ENCODE measurements at regions not wholly inside any gene's neighbourhood (a gene's known extent, or its start where the extent isn't known, plus 50 kb on each side); places are given as distances from the start of the nearest gene placed in this dataset.

DNA sequence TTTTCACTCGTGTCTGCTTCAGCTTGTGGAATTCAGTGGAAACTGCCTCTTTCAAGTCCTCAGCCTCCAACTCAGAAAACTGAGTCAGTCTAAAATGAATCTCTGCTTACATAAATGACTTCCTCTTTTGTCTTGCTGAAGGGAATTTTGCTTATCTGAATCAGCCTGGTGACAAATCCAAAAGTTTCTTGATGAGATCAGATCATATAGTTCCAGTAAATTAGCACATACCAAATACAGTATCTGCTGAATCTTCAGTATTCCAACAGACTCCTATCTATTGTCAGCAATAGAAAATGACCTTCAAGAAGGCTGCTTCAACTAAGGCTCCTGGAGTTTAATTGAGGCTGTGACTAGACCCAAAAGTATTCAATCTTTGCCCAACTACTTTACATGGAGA is 290.0 kb downstream of the MZT1 start:
- DNase-seq = peak; percentile 17 to 70 (median 48)

DNA sequence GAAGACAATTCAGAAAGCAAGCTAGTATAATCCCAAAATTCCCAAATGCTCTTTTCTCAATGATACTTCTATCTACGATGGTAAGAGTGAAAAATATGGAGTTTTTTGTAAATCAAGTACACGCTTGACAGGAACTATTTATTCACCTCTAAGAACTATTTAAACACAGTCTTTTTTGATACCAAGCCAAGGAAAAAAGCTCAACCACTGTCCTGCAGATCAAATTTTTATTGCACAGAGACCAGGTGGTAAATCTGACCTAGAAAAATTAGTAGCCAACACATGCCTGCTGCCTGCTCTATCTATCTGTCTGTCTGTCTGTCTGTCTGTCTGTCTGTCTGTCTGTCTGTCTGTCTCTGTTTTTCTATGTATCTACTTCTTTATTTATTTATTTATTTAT is 292.2 kb downstream of the MZT1 start:
- no peak for DNase-seq

GRCh38 chr13:72431981-72432682 is 295.3 kb downstream of the MZT1 start:
- peak in 1 of 4 experiments; percentile 9 for DNase-seq

GRCh38 chr13:72430923-72431322 is 296.5 kb downstream of the MZT1 start:
- no peak for DNase-seq

GRCh38 chr13:72427757-72428528 is 299.5 kb downstream of the MZT1 start:
- no peak for DNase-seq

GRCh38 chr13:72424059-72424458 is 303.4 kb downstream of the MZT1 start:
- no peak for DNase-seq

- DNase-seq = no peak
These were observed 311.6 kb downstream of the MZT1 start for GRCh38 chr13:72415817-72416216.

DNA sequence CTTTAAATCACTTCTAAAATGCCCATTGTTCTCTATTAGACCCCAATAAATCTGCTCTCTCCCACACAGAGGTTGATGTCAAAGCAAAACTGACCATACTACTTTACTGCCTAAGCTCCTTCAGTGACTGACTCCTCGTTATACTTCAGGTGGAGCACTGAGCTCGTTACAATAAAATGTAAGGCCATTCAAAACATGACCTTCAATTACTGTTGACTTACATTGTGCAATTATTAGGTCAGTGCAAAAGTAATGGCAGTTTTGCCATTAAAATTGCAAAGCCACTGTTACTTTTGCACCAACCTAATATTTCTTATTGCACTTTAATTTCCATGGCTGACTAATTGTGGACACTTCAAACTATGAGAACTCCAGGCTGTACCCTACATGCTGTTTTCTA is 314.9 kb downstream of the MZT1 start:
- no peak for DNase-seq

- DNase-seq = no peak
These were observed 322.0 kb downstream of the MZT1 start for GRCh38 chr13:72405441-72405840.

GRCh38 chr13:72403396-72404010 is 323.9 kb downstream of the MZT1 start:
- no peak for DNase-seq

GRCh38 chr13:72400856-72401255 is 326.6 kb downstream of the MZT1 start:
- no peak for DNase-seq

DNA sequence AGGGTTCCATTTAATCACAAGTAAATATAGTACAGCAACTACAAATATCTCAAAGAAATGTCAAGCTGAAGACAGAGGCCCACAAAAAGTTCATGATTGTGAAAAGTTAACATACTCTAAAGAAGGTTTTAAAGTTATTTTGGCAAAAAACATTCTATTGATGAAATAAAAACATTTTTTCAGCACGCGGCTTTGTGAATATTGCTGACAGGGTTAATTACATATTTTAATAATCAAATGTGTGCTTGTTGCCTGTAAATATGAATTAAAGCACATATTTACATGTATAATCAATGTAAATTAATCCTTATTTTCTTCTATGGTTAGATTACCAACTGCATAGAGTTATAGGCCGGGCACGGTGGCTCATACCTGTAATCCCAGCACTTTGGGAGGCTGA is 328.1 kb downstream of the MZT1 start:
- no peak for DNase-seq

DNA sequence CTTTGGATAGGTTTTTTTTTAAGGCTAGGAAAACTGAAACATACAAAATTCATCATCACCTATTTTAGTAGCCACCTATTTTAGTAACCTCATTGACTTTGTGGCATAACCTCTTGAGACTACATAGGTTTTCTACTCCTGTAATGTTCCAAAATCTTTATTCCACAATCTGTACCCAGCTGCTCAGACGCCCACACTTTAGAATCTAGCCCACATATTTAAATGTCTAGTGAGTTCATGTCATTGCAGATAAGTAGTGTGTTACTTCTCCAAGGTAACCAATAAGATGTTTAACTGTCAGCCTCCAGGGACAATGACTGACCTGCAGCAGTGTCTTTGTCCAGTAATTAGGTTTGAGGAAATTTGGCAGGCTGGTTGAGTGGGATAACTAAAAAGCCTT is 330.2 kb downstream of the MZT1 start:
- DNase-seq = no peak

DNA sequence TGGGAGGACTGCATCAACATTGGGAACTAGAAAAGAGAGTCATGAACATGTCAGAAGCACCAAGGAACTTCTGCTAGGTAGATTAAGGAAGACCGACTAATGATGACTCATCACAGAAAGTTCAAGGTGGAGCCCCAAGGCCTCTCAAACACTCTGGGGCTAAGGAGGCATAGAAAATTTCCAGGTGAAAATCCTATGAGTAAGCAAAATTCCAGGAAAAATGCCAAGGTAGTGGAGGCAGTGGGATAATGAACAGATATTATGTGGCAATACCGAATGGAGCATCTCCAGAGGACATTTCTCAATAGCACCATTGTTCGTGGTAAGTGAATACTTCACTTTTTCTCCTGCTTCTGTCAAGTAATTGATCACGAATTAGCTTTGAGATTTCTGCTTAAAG is 336.5 kb downstream of the MZT1 start:
- DNase-seq = no peak

DNA sequence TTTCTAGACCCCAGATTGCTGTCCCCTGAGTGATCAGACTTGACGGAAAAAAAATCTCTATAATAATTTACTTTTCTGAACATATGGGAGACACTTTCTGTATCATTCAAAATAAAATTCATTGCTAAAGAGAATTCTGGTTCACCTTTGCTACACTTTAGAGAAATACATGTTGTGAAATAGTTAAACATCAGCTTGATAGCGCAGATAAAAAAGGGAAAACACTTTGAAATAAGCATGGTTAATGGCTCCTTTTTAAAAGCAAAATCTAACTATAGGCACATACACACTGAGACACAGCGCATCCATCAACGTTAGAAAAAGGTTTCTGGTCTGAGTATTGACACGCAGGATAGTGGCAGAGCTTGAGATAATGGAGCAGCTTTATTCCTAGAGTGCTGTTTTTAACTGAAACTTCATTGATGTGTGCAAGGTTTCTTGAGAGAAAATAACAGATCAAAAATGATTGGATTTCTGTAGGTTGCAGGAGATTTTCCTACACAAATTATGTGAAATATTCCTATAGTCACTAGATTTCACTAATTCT is 341.2 kb downstream of the MZT1 start:
- no peak for DNase-seq

DNA sequence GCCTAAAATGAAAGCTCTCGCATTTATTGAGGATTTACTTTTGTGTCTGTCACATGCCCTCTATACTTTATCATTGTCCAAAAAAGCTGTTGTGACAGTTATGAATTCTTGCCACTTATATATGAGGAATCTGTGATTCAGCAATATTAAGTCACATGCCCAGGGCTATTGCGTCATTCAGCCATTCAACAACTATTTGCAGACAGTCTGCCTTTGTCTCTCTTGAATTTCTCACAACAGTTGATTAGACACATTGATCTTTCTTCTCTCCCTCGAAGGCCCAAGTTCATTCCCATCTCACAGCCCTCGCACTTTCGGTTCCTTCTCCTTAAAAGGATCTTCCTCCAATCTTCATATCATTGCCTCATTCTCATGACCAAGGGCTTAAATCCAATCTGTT is 342.6 kb downstream of the MZT1 start:
- DNase-seq = peak; percentile 51 to 67 (median 54)

DNA sequence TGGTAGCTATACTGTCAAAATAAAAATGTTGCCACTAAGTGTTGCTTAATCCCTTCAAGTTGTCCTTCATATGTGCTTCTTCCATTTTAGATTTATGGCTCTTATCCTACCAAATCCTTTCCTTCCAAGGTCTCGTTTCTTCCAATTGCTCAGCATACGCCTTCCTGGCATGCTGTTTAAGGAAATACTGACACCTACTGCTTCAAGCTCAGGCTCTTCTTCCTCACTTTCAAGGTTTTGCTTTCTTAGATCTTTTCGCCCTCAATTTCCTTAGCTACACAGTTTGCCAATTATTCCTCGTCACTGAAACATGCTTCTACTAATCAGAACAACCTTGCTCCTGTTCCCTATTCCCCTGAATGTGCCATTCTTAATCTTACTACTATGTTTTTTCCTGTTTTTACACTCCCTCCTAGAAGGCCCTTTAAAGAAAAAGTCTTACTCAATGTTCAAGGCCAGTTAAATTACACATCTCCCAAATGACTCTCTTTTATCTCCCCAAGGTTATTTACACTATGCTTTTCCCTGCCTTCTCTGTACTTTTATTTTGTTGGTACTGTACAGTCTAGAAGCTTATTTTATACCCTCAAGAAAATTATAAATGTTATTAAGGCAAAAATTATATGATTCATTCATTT is 343.1 kb downstream of the MZT1 start:
- peak in 3 of 4 experiments; percentile 3 to 25 (median 8) for DNase-seq

- DNase-seq = peak; percentile 37 to 69 (median 58)
These were observed 343.8 kb downstream of the MZT1 start for GRCh38 chr13:72383646-72384045.

GRCh38 chr13:72379581-72379980 is 347.8 kb downstream of the MZT1 start:
- DNase-seq = peak in 1 of 4 experiments; percentile 1

- no peak for DNase-seq
These were observed 359.4 kb downstream of the MZT1 start for GRCh38 chr13:72368031-72368430.

GRCh38 chr13:72346716-72347115 is 380.7 kb downstream of the MZT1 start:
- no peak for DNase-seq

DNA sequence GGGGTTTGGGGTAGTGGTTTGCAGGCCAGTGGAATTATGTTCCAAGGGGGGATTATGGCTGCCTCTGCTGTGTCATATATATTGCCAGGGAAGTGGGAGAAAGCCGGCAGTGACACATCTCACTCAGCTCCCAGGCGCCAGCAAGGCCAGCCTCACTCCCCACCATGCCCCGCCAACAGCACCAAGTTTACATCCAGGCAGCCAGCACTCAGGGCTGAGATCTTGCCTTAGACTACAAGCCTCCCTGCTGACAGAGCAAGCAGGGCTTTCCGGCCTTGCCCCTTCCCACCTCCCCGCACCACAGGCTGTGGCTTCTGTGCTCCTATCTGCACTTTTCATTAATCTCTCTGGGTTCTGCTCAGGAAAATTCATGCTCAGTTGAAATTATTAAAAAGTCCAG is 385.1 kb downstream of the MZT1 start:
- no peak for DNase-seq

GRCh38 chr13:72341904-72342303 is 385.5 kb downstream of the MZT1 start:
- DNase-seq = no peak
